ENCODE measurements at regions not wholly inside any gene's neighbourhood (a gene's known extent, or its start where the extent isn't known, plus 50 kb on each side); places are given as distances from the start of the nearest gene placed in this dataset.
"Not testable (repeated sequence)": the region's sequence is repeated elsewhere in the genome, so short reads cannot be mapped to it uniquely, and the experiment has no call there.

DNA sequence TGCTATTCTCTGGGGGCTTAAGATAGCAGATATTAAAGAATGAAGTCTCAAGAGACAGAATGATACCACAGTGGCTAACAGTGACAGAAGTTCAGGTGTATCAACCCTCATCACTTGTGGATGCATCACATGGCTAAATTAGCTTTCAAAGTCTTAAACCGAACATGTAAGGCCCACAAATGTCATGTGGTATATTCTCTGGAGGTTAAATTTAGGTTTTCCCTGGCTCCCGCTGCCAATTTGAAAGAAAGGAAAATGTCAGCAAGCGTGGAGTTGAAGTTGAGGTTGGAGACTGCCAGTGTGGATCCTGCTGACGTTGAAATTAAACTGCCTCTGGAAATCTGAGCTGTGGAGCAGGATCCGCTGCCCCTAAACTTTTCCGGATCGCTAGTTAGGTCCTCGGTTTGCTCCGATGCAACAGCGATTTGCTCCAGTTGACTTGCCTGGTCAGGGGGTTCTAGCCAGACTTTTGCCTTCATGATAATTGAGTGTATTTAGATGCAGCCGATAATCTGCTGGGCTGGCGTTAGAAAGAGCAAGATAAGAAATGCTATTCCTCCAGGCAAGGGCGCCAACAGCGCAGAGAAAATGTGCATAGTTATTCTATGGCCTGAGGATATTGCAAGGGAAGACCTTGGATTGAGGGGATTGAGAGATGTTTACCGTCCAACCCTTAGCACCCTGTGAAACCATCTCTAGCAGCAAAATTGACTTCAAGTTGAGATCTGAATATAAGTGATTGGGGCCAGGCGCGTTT lies 443.9 kb downstream of the TMEM114 start:
- no peak overlapping the region for H3K27ac ChIP-seq (ENCODE audit: low read length)
- H3K4me3 ChIP-seq (ENCODE audit: low read length) = no peak overlapping the region
- no peak overlapping the region for H3K9ac ChIP-seq (ENCODE audit: low read length)
- no peaks in the 10 kb centered on the region for H3K36me3 ChIP-seq (ENCODE audit: control insufficient read depth, low read depth, low read length)
- no peaks in the 10 kb centered on the region for H3K4me1 ChIP-seq (ENCODE audit: control insufficient read depth, low read depth, low read length)
- H3K27me3 ChIP-seq (ENCODE audit: control insufficient read depth, insufficient read depth, low read length) = no peaks in the 10 kb centered on the region
- H3K9me3 ChIP-seq (ENCODE audit: control insufficient read depth, low read depth, low read length) = no peaks in the 10 kb centered on the region

DNA sequence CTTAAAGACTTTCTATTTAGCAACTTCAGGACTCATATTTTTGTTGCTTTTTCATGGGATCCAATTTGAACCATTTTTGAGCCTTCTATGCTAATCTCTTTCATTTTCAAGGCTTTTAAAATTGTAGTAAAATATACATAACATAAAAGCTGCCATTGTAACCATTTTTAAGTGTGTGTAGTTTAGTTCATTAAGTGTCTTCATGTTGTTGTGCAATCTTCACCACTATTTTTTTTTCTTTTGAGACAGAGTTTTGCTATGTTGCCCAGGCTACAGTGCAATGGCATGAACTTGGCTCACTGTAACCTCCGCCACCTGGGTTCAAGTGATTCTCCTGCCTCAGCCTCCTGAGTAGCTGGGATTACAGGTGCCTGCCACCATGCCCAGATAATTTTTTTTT lies 451.6 kb downstream of the TMEM114 start:
- Histone ChIP-seq H3K4me3 (ENCODE audit: low read length) (no peak overlapping the region), H3K9me3 (ENCODE audit: control insufficient read depth, low read depth, low read length) (no peaks in the 10 kb centered on the region), H3K27me3 (ENCODE audit: control insufficient read depth, insufficient read depth, low read length) (no peaks in the 10 kb centered on the region), H3K9ac (ENCODE audit: low read length) (no peak overlapping the region), H3K27ac (ENCODE audit: low read length) (no peak overlapping the region), H3K4me1 (ENCODE audit: control insufficient read depth, low read depth, low read length) (peaks cover 5% of the 10 kb centered on the region), H3K36me3 (ENCODE audit: control insufficient read depth, low read depth, low read length) (no peaks in the 10 kb centered on the region)

DNA sequence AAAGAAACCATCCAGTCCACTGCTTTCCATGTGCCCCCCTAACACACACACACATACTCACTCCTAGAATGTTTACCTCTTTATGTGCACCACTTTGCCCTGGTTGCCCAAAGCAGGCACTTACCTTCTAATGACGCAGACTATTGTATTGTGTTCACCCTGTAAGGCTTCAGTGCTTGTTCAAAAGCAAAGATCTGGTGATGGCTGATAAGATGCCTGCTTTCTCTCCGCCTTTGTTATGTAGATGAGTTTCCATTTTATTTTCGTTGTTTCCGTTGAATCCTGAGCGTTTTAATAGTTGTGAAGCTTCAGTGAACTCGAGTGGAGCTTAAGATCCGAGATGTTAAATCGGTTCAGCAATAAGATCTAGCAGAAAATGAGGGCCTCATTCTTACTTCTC lies 452.7 kb downstream of the TMEM114 start:
- Histone ChIP-seq H3K27me3 (ENCODE audit: control insufficient read depth, insufficient read depth, low read length) (no peaks in the 10 kb centered on the region), H3K9ac (ENCODE audit: low read length) (no peak overlapping the region), H3K27ac (ENCODE audit: low read length) (no peak overlapping the region), H3K4me1 (ENCODE audit: control insufficient read depth, low read depth, low read length) (peaks cover 5% of the 10 kb centered on the region), H3K4me3 (ENCODE audit: low read length) (no peak overlapping the region), H3K9me3 (ENCODE audit: control insufficient read depth, low read depth, low read length) (no peaks in the 10 kb centered on the region), H3K36me3 (ENCODE audit: control insufficient read depth, low read depth, low read length) (no peaks in the 10 kb centered on the region)

DNA sequence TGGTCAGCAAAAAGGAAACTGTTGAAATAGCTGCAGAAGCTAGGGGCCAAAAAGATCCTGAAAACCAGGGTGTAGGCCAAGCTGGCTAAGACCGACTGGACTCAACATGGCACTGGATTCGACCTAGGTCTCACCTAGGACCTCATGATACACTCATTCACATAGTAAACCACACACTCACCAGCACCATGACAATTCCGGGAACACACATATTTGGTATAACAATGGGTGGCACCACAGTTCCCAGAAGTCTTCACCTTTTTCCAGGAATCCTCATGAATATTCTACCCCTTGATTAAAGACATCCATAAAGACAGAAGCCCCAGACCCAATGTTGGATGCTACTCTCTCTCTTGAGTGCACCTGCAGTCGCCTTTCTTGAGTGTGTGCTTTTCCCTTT lies 460.1 kb downstream of the TMEM114 start:
- H3K9ac ChIP-seq (ENCODE audit: low read length) = no peak overlapping the region
- no peaks in the 10 kb centered on the region for H3K27me3 ChIP-seq (ENCODE audit: control insufficient read depth, insufficient read depth, low read length)

DNA sequence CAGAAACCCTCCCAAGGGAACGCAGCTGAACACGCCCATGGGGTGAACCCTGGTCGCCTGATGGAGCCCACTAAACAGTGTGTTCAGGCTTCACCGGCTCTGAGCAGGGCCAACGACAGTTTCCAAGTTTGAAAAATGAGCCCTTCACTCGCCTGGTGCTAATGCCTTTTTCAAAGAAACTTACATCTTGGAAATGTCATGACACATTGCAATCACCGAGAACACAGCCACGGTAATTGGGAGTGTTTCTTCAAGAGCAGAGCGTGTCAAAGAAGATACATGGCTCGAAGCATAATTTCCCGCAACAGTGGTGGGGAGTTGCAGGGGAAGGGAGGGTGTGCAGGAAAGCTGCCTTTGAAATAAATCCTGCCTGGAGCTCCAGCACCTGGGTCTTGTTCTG lies 463.2 kb downstream of the TMEM114 start:
- H3K27ac ChIP-seq (ENCODE audit: low read length) = no peak overlapping the region
- no peaks in the 10 kb centered on the region for H3K36me3 ChIP-seq (ENCODE audit: control insufficient read depth, low read depth, low read length)
- no peaks in the 10 kb centered on the region for H3K9me3 ChIP-seq (ENCODE audit: control insufficient read depth, low read depth, low read length)
- no peaks in the 10 kb centered on the region for H3K4me1 ChIP-seq (ENCODE audit: control insufficient read depth, low read depth, low read length)
- no peak overlapping the region for H3K9ac ChIP-seq (ENCODE audit: low read length)
- H3K27me3 ChIP-seq (ENCODE audit: control insufficient read depth, insufficient read depth, low read length) = no peaks in the 10 kb centered on the region
- no peak overlapping the region for H3K4me3 ChIP-seq (ENCODE audit: low read length)

More for the DNA sequence above, 460.1 kb downstream of the TMEM114 start:
- Histone ChIP-seq H3K27ac (ENCODE audit: low read length) (no peak overlapping the region), H3K4me3 (ENCODE audit: low read length) (no peak overlapping the region), H3K4me1 (ENCODE audit: control insufficient read depth, low read depth, low read length) (no peaks in the 10 kb centered on the region), H3K36me3 (ENCODE audit: control insufficient read depth, low read depth, low read length) (no peaks in the 10 kb centered on the region), H3K9me3 (ENCODE audit: control insufficient read depth, low read depth, low read length) (no peaks in the 10 kb centered on the region)

DNA sequence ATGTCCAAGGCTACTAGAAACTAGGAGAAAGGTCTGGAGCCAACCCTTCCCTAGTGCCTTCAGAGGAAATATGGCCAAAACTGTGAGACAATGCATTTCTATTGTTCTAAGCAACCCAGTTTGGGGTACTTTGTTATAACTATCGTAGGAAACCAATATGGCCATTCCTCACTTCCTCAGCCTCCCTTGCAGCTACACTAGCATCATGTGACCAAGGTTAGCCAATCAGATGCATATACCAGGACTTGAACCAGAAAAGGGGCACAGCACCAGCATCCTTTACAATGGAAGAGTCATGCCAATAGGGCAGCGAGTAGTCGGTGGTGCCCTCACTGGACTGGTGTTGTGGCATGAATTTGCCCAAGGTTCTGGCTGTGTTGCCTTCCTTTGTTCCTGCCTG lies 464.0 kb downstream of the TMEM114 start:
- Histone ChIP-seq H3K27ac (ENCODE audit: low read length) (no peak overlapping the region), H3K4me1 (ENCODE audit: control insufficient read depth, low read depth, low read length) (no peaks in the 10 kb centered on the region), H3K27me3 (ENCODE audit: control insufficient read depth, insufficient read depth, low read length) (no peaks in the 10 kb centered on the region), H3K9me3 (ENCODE audit: control insufficient read depth, low read depth, low read length) (no peaks in the 10 kb centered on the region), H3K36me3 (ENCODE audit: control insufficient read depth, low read depth, low read length) (no peaks in the 10 kb centered on the region), H3K4me3 (ENCODE audit: low read length) (no peak overlapping the region), H3K9ac (ENCODE audit: low read length) (no peak overlapping the region)

DNA sequence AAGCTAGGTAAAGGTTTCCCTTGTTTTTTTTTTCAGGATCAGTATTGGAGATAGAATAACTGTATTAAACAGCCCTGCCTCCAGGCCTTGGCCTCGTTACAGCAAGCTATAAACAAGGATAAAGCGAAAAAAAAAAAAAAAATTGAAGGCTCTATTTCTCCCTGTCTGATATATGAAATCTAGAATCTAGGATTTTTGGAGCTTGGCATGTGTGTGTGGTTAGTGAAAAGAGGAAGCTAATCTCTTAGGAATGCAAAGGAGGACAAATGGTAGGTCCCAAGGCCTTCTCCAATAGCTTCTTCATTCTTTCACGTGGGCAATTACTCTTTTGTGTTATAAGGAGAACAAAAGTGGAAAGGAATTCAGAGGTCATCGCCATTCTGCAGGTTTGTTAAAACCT lies 470.3 kb downstream of the TMEM114 start:
- Histone ChIP-seq H3K4me1 (ENCODE audit: control insufficient read depth, low read depth, low read length) (no peaks in the 10 kb centered on the region), H3K27me3 (ENCODE audit: control insufficient read depth, insufficient read depth, low read length) (no peaks in the 10 kb centered on the region), H3K4me3 (ENCODE audit: low read length) (no peak overlapping the region), H3K9me3 (ENCODE audit: control insufficient read depth, low read depth, low read length) (no peaks in the 10 kb centered on the region), H3K27ac (ENCODE audit: low read length) (no peak overlapping the region), H3K9ac (ENCODE audit: low read length) (no peak overlapping the region), H3K36me3 (ENCODE audit: control insufficient read depth, low read depth, low read length) (no peaks in the 10 kb centered on the region)

DNA sequence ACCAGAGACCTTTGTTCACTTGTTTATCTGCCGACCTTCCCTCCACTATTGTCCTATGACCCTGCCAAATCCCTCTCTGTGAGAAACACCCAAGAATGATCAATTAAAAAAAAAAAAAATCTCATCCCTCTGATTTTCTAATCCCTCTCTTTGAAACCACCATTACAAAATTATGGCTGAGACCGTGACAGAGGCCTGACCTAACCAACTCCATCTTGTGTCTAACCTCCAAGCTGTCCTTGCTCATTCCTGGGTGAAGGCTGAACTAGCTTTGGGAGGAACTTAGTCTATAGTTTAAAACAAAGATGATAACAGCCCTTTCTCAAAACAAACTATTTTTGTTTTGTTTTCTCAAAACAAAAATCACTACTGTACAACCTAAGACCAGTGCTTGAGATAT lies 474.5 kb downstream of the TMEM114 start:
- H3K4me1 ChIP-seq (ENCODE audit: control insufficient read depth, low read depth, low read length) = no peaks in the 10 kb centered on the region
- no peaks in the 10 kb centered on the region for H3K36me3 ChIP-seq (ENCODE audit: control insufficient read depth, low read depth, low read length)
- H3K4me3 ChIP-seq (ENCODE audit: low read length) = no peak overlapping the region
- no peaks in the 10 kb centered on the region for H3K9me3 ChIP-seq (ENCODE audit: control insufficient read depth, low read depth, low read length)
- no peak overlapping the region for H3K27ac ChIP-seq (ENCODE audit: low read length)
- H3K27me3 ChIP-seq (ENCODE audit: control insufficient read depth, insufficient read depth, low read length) = no peaks in the 10 kb centered on the region
- no peak overlapping the region for H3K9ac ChIP-seq (ENCODE audit: low read length)

DNA sequence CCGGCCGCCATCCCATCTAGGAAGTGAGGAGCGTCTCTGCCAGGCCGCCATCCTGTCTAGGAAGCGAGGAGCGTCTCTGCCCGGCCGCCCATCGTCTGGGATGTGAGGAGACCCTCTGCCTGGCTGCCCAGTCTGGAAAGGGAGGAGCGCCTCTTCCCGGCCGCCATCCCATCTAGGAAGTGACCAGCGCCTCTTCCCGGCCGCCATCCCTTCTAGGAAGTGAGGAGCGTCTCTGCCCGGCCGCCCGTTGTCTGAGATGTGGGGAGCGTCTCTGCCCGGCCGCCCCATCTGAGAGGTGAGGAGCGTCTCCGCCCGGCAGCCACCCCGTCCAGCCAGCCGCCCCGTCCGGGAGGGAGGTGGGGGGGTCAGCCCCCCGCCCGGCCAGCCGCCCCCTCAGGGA lies 475.4 kb downstream of the TMEM114 start:
- not testable (repeated sequence) for H3K4me1 ChIP-seq (ENCODE audit: control insufficient read depth, low read depth, low read length)

DNA sequence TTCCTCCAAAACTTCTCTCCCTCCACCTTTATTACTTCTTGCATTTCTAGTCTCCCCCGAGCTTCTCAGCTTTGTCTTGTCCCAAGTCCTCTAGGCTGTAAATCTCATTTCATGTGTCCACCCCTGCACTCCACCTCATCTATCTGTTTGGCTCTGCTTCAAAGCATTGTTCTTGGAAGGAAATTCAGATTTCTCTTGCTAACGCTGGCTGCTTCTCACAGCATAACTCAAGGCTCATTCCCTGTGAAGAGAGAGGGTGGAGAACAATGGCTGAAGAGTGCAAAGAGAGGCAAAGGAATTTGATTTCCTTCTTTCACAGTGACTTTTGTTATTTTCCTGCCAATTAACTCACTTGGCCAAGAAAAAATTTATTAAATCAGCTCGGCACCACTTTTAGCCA lies 476.5 kb downstream of the TMEM114 start:
- H3K9ac ChIP-seq (ENCODE audit: low read length) = no peak overlapping the region
- no peaks in the 10 kb centered on the region for H3K36me3 ChIP-seq (ENCODE audit: control insufficient read depth, low read depth, low read length)
- H3K27ac ChIP-seq (ENCODE audit: low read length) = no peak overlapping the region

More for the DNA sequence above, 475.4 kb downstream of the TMEM114 start:
- not testable (repeated sequence) for H3K9me3 ChIP-seq (ENCODE audit: control insufficient read depth, low read depth, low read length); H3K36me3 ChIP-seq (ENCODE audit: control insufficient read depth, low read depth, low read length); H3K4me3 ChIP-seq (ENCODE audit: low read length); H3K27me3 ChIP-seq (ENCODE audit: control insufficient read depth, insufficient read depth, low read length); H3K9ac ChIP-seq (ENCODE audit: low read length); H3K27ac ChIP-seq (ENCODE audit: low read length)

DNA sequence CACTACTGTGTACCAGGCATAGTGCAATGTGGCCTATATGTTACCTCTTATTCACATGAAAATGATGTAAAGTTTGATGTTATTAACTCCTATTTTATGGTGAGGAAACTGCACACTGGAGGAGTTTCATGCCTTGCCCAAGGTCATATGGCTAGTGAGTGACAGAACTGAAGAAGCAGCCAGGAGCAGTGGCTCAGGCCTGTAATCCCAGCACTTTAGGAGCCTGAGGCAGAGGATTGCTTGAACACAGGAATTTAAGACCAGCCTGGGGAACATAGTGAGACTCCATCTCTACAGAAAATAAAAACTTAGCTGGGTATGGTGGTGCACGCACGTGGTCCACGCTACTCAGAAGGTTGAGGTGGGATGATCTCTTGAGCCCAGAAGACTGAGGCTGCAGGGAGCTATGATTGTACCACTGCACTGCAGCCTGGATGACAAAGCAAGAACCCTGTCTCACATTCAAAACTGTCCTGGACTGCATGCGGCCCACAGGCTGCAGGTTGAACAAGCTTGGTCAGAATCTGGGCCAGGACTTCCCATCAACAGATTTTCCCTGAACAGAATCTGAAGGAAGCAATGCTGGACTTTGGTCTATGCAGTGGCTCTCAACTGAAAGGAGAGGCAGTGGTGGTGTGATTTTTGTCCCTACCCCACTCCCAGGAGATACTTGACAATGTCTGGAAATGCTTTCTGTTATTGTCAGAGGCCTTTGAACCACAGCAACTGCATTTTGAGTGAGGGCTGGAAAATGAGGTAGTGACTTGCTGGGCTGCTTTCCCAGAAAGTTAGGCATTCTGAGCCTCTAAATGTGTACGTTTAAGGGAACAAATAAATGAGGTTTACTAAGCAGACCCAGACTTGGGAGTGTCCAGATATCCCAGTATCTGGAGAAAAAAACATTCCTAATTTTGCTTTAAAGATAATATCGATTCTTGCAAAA lies 479.5 kb downstream of the TMEM114 start:
- Histone ChIP-seq H3K27ac (ENCODE audit: low read length) (no peak overlapping the region), H3K36me3 (ENCODE audit: control insufficient read depth, low read depth, low read length) (no peaks in the 10 kb centered on the region), H3K9me3 (ENCODE audit: control insufficient read depth, low read depth, low read length) (no peaks in the 10 kb centered on the region), H3K4me1 (ENCODE audit: control insufficient read depth, low read depth, low read length) (no peaks in the 10 kb centered on the region), H3K4me3 (ENCODE audit: low read length) (no peak overlapping the region), H3K9ac (ENCODE audit: low read length) (no peak overlapping the region), H3K27me3 (ENCODE audit: control insufficient read depth, insufficient read depth, low read length) (no peaks in the 10 kb centered on the region)

More for the DNA sequence above, 476.5 kb downstream of the TMEM114 start:
- Histone ChIP-seq H3K9me3 (ENCODE audit: control insufficient read depth, low read depth, low read length) (no peaks in the 10 kb centered on the region), H3K4me3 (ENCODE audit: low read length) (no peak overlapping the region), H3K27me3 (ENCODE audit: control insufficient read depth, insufficient read depth, low read length) (no peaks in the 10 kb centered on the region), H3K4me1 (ENCODE audit: control insufficient read depth, low read depth, low read length) (no peaks in the 10 kb centered on the region)

All from iPS-18a (cell line).